T-helper 1 cell (primary cell): ENCODE measurements at regions not wholly inside any gene's neighbourhood (a gene's known extent, or its start where the extent isn't known, plus 50 kb on each side); places are given as distances from the start of the nearest gene placed in this dataset.
"Not testable (repeated sequence)": the region's sequence is repeated elsewhere in the genome, so short reads cannot be mapped to it uniquely, and the experiment has no call there.

Experiments
- DNase-seq, 5 donors: peaks; one replicate each; pipeline ENCODE4 v3.0.0-alpha.2; 2012 to 2020

DNA sequence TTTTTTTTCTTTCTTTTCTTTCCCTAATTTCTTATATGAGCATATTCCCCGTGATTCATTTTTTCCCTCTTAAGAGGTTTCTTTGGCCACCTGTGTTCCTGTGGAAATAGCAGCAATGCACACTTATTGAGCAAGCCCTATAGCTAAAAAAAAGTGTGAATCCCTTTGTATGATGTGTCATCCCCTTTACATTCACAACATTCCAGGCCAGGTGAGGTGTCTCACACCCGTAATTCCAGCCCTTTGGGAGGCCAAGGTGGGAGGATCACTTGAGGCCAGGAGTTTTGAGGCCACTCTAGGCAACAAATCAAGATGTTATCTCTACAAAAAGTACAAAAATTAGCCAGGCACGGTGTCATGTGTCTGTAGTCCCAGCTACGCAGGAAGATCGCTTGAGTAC, 700.4 kb upstream of the TBX3 start:
- DNase-seq: no peak

DNA sequence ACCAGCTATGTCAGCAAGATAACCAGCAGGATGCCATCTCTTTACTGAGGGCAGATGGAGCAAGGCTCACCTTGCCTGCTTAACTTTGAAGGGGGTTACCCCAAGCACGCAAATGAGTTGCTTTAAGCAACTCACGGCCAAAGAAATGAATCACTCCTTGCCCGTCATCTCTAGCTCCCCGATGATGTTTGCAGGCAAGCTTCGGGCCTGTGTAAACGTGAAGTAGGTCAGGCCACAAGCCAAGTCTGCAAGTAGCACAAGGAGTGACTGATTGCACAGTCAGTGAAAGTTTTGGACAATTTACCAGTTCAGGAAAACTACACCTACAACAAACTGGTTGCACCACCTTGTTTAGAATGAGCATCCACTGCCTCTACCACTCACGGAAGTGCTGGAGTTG, 699.7 kb upstream of the TBX3 start:
- no peak for DNase-seq

DNA sequence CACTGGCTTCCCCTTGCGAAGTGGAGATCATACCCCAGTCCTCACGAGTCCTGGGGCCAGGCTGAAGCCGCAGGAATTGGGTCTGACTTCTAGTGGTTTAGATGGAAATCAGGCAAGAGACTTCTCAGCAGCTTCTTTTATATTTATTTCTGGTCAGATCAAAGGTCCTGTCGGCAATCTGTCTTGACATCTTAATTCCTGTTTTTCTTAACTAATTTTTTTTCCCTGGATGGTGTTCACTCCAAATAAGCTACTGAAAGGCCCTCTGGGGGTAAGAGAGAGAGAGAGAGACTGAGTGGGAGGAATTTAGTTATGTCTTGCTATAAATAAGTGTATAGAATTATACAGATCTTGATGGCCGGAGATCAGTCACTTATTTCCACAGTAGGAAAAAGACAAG, 698.7 kb upstream of the TBX3 start:
- DNase-seq: no peak

GRCh38 chr12:115380546-115381120, 696.7 kb upstream of the TBX3 start:
- no peak for DNase-seq

DNA sequence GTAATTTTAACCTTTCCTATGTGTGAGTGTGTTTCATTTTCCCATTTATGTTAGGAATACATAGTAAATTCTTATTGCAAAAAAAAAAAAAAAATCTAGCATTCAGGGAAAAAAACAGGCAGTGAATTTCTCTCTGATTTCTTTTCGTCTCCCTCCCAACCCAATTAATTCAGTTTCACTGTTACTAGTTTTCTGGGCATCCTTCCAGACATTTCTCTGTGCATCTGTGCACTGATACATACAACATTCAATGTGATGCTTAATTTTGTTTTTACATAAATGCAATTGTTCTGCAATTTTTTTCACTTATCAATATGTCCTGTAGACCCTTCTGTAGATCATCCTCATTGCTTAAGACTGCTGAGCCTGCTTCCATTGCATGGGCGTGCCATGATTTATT, 694.3 kb upstream of the TBX3 start:
- no peak for DNase-seq

DNA sequence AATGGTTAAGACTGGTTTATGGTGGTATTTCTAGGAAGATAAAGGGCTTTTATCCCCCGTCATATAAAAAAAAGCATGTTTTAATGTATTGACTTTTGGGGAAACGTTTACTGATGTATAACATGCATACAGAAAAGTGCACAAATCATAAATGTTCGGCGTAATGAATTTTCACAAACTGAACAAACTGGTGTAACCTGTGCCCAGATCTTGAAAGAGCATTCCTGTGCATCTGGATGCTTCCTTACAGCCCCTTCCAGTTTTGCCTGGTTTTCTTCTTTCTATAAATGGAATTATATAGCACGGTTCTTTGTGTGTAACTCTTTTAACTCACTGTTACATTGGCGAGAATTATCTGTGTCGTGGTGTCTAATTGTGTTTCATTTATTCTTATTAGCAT, 693.8 kb upstream of the TBX3 start:
- DNase-seq: no peak

DNA sequence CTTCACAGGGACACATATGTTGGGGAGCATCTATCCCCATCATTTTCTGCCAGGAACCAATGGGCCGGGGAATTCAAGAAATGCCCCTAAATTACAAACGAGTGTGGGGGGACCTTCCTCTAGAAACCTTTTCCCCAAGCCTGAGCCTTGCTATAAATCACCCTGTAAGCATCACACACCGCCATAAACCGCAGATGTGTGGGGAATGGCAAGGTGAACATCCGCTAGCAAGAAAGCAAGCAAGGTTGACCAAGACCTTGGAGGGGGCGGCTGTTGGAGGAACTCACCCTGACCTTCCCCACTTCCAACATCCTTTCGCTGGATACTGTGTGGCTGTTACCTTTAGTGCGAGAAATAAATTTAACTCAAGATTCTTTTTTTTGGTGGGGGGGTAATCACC, 693.3 kb upstream of the TBX3 start:
- DNase-seq: no peak

GRCh38 chr12:115375186-115375991, 691.4 kb upstream of the TBX3 start:
- no peak for DNase-seq

DNA sequence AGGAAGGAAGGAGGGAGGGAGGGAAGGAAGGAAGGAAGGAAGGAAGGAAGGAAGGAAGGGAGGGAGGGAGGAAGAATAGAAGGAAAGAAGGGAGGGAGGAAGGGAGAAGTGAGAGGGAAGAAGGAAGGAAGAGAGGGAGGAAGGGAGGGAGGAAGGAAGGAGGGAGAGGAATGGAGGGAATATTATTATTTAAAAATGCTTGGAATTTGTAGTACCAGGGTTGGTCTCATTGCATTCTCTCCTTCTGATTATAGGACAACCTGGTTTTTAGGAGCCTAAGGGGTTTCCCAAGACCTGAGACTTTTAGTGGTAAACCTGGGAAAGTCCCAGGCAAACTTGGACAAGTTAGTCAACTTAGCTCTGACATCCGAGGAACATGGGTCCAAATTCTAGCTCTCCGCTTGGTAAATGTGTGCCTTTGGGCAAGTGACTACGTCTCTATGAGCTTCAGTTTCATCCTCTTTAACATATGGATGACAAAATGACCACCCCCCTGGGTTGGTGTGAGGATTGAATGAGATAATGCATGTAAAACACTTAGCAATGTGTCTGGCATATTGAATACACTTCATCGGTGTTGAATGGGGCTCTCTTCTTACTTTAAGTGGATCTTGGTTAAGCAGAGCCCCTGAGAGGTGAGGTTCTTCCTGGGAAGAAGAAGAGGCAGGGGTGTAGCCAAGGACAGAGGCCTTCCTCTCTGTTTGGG, 690.7 kb upstream of the TBX3 start:
- no peak for DNase-seq

GRCh38 chr12:115371711-115372110, 687.7 kb upstream of the TBX3 start:
- DNase-seq: no peak

DNA sequence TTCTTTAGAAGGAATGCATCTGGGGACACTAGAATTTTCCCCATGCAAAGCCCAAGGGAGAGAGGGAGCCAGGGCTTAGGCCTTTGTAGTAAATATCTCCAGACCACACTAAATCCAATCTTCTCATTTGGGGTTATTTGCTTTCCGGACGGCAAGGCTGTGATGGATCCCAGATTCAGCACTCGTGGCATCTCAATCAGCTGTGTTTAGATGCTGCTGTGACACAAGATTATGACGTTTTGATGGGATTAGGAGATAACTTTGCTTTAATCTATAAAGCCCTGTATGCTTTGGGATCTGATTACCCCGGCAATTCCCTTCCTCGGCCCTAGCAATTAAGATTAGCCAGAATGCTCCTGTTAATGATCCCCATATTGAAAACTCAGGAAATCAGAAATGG, 686.7 kb upstream of the TBX3 start:
- no peak for DNase-seq

- no peak for DNase-seq
Observed at GRCh38 chr12:115370207-115370606, 686.2 kb upstream of the TBX3 start.

DNA sequence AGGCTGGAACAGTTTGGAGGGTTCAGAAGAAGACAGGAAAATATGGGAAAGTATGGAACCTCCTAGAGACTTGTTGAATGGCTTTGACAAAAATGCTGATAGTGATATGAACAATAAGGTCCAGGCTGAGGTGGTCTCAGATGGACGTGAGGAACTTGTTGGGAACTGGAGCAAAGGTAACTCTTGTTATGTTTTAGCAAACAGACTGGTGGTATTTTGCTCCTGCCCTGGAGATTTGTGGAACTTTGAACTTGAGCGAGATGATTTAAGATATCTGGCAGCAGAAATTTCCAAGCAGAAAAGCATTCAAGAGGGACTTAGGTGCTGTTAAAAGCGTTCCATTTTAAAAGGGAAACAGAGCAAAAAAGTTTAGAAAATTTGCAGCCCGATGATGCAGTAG, 682.3 kb upstream of the TBX3 start:
- not testable (repeated sequence) for DNase-seq

GRCh38 chr12:115365765-115366164, 681.8 kb upstream of the TBX3 start:
- not testable (repeated sequence) for DNase-seq

GRCh38 chr12:115364921-115365320, 680.9 kb upstream of the TBX3 start:
- DNase-seq: no peak

DNA sequence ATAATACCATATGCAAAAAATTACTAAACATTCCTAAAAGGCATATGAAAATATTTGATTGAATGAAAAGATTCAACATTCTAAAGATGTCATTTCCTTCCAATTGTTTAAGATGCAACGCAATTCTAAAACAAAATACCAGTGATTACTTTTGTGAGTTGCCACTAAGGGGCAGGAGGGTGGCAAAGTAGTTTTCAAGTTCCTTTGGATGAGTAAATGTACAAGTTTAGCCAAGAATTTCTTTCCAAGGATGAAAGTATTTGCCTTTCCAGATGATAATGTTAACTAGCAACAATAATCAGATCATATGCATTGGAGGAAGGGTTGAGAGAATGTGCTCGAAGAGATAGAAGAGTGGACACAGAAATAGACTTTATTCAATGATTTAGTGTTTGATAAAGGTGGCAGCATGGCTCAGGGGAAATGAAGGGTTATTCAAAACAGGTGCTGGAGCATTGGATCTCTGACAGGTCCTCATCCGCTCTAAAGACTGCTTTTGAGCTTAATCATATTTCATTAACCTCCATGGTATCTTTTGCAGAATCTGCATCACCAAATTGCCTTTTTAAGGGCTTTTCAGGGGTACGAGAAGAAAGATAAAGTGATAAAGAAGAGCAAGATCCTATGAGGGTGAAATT, 678.5 kb upstream of the TBX3 start:
- no peak for DNase-seq

DNA sequence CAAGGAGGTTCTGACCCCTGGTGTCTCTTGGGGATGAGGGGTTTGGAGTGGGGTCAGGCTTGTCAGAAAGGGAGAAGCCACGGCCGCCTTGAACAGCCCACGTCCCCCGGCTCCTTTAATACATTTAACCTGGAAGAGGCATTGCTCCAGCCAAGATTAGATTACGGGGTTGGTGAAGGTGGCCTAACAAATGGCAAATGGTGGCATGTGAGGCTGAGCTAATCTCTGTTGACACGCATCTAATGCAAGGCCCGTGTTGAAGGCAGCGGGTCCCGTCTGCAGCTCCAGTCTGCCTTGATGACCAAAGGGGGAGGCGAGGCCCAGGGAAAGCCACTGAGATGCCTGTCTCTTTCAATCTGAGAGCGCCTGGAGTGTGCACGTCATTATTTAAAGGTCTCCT, 673.7 kb upstream of the TBX3 start:
- no peak for DNase-seq

DNA sequence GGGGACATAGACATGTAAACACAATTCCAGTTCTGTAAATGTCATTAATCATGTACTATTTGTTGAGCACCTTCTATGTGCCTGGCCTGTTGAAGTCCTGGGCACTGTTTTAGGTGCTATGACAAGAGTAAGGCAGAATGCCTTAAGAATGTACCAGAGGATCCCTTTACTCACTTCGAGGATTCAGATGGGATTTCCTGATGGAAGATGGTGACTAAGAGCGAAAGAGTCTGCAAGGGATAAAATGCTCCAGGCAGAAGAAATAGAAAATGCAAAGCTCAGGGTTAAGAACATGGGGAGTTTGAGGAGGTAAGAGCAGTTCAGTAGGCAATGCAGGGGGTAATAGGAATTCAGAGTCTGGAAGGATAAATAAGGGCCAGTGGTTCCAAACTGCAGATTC, 671.3 kb upstream of the TBX3 start:
- DNase-seq: no peak

- peak in 1 of 5 donors; percentile 7 for DNase-seq
Observed at GRCh38 chr12:115354007-115354890, 670.3 kb upstream of the TBX3 start.

- no peak for DNase-seq
Observed at GRCh38 chr12:115353467-115353866, 669.5 kb upstream of the TBX3 start.

GRCh38 chr12:115351514-115352077, 667.6 kb upstream of the TBX3 start:
- no peak for DNase-seq

- DNase-seq: no peak
Observed at GRCh38 chr12:115349711-115350110, 665.7 kb upstream of the TBX3 start.
